Endothelial cell of umbilical vein (primary cell): ENCODE measurements at regions not wholly inside any gene's neighbourhood (a gene's known extent, or its start where the extent isn't known, plus 50 kb on each side); places are given as distances from the start of the nearest gene placed in this dataset.

Experiments
- BruUV-seq: library from RNA; stranded (reverse); fragments of 400-500 nt; replicated peaks from 2 replicates; lab custom pipeline; 2021; lab: Mats Ljungman, UMichigan
- CTCF ChIA-PET: fragments of 300-600, 350-600 bp; sonication (Branson Sonifier 250); formaldehyde crosslinking; loops from one replicate; lab custom pipeline; 2021; ENCODE audit warnings: antibody characterized with exemption, inconsistent platforms; lab: Charles Lee
- POLR2A ChIA-PET: fragments of 300-600, 350-600 bp; sonication (Branson Sonifier 250); formaldehyde crosslinking; loops from one replicate; lab custom pipeline; 2021; ENCODE audit warnings: antibody characterized with exemption, inconsistent platforms; lab: Charles Lee
- DNase-seq: peaks from one replicate; pipeline ENCODE4 v3.0.0-alpha.2; 2011; ENCODE audit warnings: low read depth, low spot score
- FAIRE-seq: peaks from 2 replicates; lab custom pipeline; 2011; peaks lifted over from hg19 to GRCh38; lab: Jason Lieb, UNC
- H2AFZ ChIP-seq: 2 replicates; pipeline ENCODE4 v1.6.0; 2012; ENCODE audit warnings: low read depth, low read length, control low read depth, inconsistent platforms
- H3K27ac ChIP-seq: 2 replicates; pipeline ENCODE4 v1.5.1; 2011; ENCODE audit warnings: low read depth, mild to moderate bottlenecking, control low read depth, low read length, moderate library complexity; ENCODE audit not compliant: insufficient read depth
- H3K27me3 ChIP-seq, 2 experiments: 2 replicates each; pipeline versions ENCODE4 v1.6.0 to v1.6.1; 2011; ENCODE audit warnings: low read length in 2 of 2, mixed read lengths in 1 of 2; ENCODE audit not compliant: control insufficient read depth in 2 of 2, insufficient read depth in 2 of 2
- H3K36me3 ChIP-seq, 2 experiments: 2 replicates in 1 of 2; 3 replicates in 1 of 2; pipeline ENCODE4 v1.5.1; 2011; ENCODE audit warnings: low read length in 2 of 2, mild to moderate bottlenecking in 1 of 2, moderate library complexity in 1 of 2; ENCODE audit not compliant: control insufficient read depth in 2 of 2, insufficient read depth in 2 of 2; ENCODE audit errors: extremely low read depth in 1 of 2
- H3K4me1 ChIP-seq: 3 replicates; pipeline ENCODE4 v1.5.1; 2011; ENCODE audit warnings: mild to moderate bottlenecking, low read length; ENCODE audit not compliant: control insufficient read depth, insufficient read depth; ENCODE audit errors: extremely low read depth
- H3K4me2 ChIP-seq: 2 replicates; pipeline ENCODE4 v1.6.1; 2011; ENCODE audit warnings: low read length, control low read depth, mixed read lengths; ENCODE audit not compliant: insufficient read depth
- H3K4me3 ChIP-seq, 3 experiments: fragments of 200-600 bp in 1 of 3; sonication (generic), shearing (Covaris generic) in 1 of 3; replicated peaks in 1 of 3; 2 replicates each; pipeline ENCODE4 v1.5.1; 2011 to 2016; ENCODE audit warnings: control low read depth in 3 of 3, low read length in 3 of 3, mild to moderate bottlenecking in 2 of 3, inconsistent platforms in 1 of 3, low read depth in 1 of 3, moderate library complexity in 1 of 3; ENCODE audit not compliant: insufficient read depth in 1 of 3
- H3K79me2 ChIP-seq: 2 replicates; pipeline ENCODE4 v1.6.0; 2012; ENCODE audit warnings: low read length, inconsistent platforms; ENCODE audit not compliant: control insufficient read depth, insufficient read depth
- H3K9ac ChIP-seq: replicated peaks from 2 replicates; pipeline ENCODE3; 2011; ENCODE audit warnings: low read length, control low read depth; ENCODE audit not compliant: insufficient read depth; ENCODE audit errors: extremely low read depth
- H3K9me1 ChIP-seq: replicated peaks from 3 replicates; pipeline ENCODE4 v1.6.0; 2011; ENCODE audit warnings: mild to moderate bottlenecking, low read length; ENCODE audit not compliant: control insufficient read depth, insufficient read depth; ENCODE audit errors: extremely low read depth
- H3K9me3 ChIP-seq: replicated peaks from 2 replicates; pipeline ENCODE4 v1.5.1; 2012; ENCODE audit warnings: low read length, inconsistent platforms; ENCODE audit not compliant: control insufficient read depth, insufficient read depth
- H4K20me1 ChIP-seq: replicated peaks from 2 replicates; pipeline ENCODE3; 2011; ENCODE audit warnings: mild to moderate bottlenecking, low read length; ENCODE audit not compliant: control insufficient read depth, insufficient read depth; ENCODE audit errors: extremely low read depth
- CTCF ChIP-seq, 2 donors: IDR thresholded peaks; 1 replicate in 1 of 2; 2 replicates in 1 of 2; pipeline ENCODE4 v1.5.1; 2011; ENCODE audit warnings: low read length in 2 of 2, mild to moderate bottlenecking in 2 of 2, moderate library complexity in 2 of 2, control low read depth in 1 of 2, inconsistent platforms in 1 of 2, low read depth in 1 of 2; ENCODE audit not compliant: insufficient read depth in 1 of 2; ENCODE audit errors: extremely low read depth in 1 of 2
- EZH2 ChIP-seq: IDR thresholded peaks from 2 replicates; pipeline ENCODE4 v1.6.1; 2012; ENCODE audit warnings: borderline replicate concordance, low read depth, mild to moderate bottlenecking, moderate library complexity, low read length, inconsistent platforms; ENCODE audit not compliant: severe bottlenecking
- FOS ChIP-seq: IDR thresholded peaks from 2 replicates; pipeline ENCODE4 v1.6.1; 2011; ENCODE audit warnings: mild to moderate bottlenecking, low read length, moderate library complexity, borderline replicate concordance; ENCODE audit not compliant: insufficient read depth
- GATA2 ChIP-seq: IDR thresholded peaks from 2 replicates; pipeline ENCODE4 v1.7.0; 2011; ENCODE audit warnings: low read depth, mild to moderate bottlenecking, moderate library complexity, mixed read lengths, low read length; ENCODE audit not compliant: insufficient read length, insufficient read depth
- JUN ChIP-seq: IDR thresholded peaks from 2 replicates; pipeline ENCODE4 v1.6.1; 2011; ENCODE audit warnings: borderline replicate concordance, low read depth; ENCODE audit not compliant: insufficient read length, insufficient read depth
- MAX ChIP-seq: IDR thresholded peaks from 2 replicates; pipeline ENCODE4 v1.6.1; 2011; ENCODE audit not compliant: insufficient read depth, insufficient read length
- MYC ChIP-seq: IDR thresholded peaks from one replicate; pipeline ENCODE4 v1.6.1; 2011; ENCODE audit warnings: mild to moderate bottlenecking, low read depth, low read length
- POLR2A ChIP-seq: IDR thresholded peaks from 2 replicates; pipeline ENCODE4 v1.6.1; 2012; ENCODE audit warnings: low read depth, mild to moderate bottlenecking, control low read depth, low read length
- POLR2AphosphoS5 ChIP-seq: IDR thresholded peaks from 2 replicates; pipeline ENCODE4 v1.6.1; 2012; ENCODE audit warnings: low read depth, mild to moderate bottlenecking, control low read depth, low read length, moderate library complexity; ENCODE audit not compliant: insufficient read depth
- dilution Hi-C: fragments of 300-500 bp; cut with MboI; formaldehyde crosslinking; loops from one replicate; pipeline ENCODE4 v1.15.0; 2019; ENCODE audit warnings: low sequenced_read_pairs; ENCODE audit not compliant: extremely low pct_ligation_motif_present
- intact Hi-C: fragments of 100-400 bp; cut with micrococcal nuclease; formaldehyde crosslinking; loops from one replicate; pipeline ENCODE4 v1.10.0; 2022

- no peak overlapping the region for H3K4me2 ChIP-seq
- no peak for FAIRE-seq
- POLR2A ChIA-PET, result no interaction called here
- no peak overlapping the region for H2AFZ ChIP-seq
- no peaks in the 10 kb centered on the region for H3K4me1 ChIP-seq
- H4K20me1 ChIP-seq, result no peaks in the 10 kb centered on the region
- no peak for TF ChIP-seq GATA2
- no peak for TF ChIP-seq JUN
- CTCF ChIA-PET, result interaction anchor here (0.8 to 2.0 kb wide), 4 partner anchors 9 to 62 kb away, joined by 3 to 11 read pairs (median 5); no protein-coding TSS in a partner anchor
- H3K79me2 ChIP-seq, result no peaks in the 10 kb centered on the region
- no peak overlapping the region for H3K27ac ChIP-seq
- H3K4me3 ChIP-seq, result no peak overlapping the region
- no peak overlapping the region for H3K9ac ChIP-seq
- intact Hi-C loops (loop anchor here (5.0 kb wide), 1 partner anchor 1567 kb away; no protein-coding TSS in a partner anchor), dilution Hi-C loops (no loop called here)
- H3K9me1 ChIP-seq, result no peaks in the 10 kb centered on the region
- BruUV-seq, result no TSS peak
- peaks cover 9 to 21% of the 10 kb centered on the region in 2 experiments for H3K27me3 ChIP-seq
- DNase-seq, result no peak
- H3K36me3 ChIP-seq, result no peaks in the 10 kb centered on the region
- H3K9me3 ChIP-seq, result no peaks in the 10 kb centered on the region
These were observed 91.2 kb upstream of the VEPH1 start for GRCh38 chr3:157594413-157594812.

GRCh38 chr3:157592769-157593168 is 89.6 kb upstream of the VEPH1 start:
- POLR2A ChIA-PET, result no interaction called here
- Histone ChIP-seq H3K79me2 (no peaks in the 10 kb centered on the region), H2AFZ (no peak overlapping the region), H3K4me1 (no peaks in the 10 kb centered on the region), H3K9me3 (no peaks in the 10 kb centered on the region), H3K4me2 (no peak overlapping the region), H3K36me3 (no peaks in the 10 kb centered on the region), H3K27me3 (peaks cover 9 to 21% of the 10 kb centered on the region in 2 experiments), H3K9ac (no peak overlapping the region), H3K9me1 (no peaks in the 10 kb centered on the region), H3K27ac (no peak overlapping the region), H3K4me3 (no peak overlapping the region), H4K20me1 (no peaks in the 10 kb centered on the region)
- DNase-seq (no peak), FAIRE-seq (no peak)
- intact Hi-C loops, result loop anchor here (5.0 kb wide), 1 partner anchor 1565 kb away; no protein-coding TSS in a partner anchor
- BruUV-seq, result no TSS peak
- dilution Hi-C loops, result no loop called here
- TF ChIP-seq EZH2 (no peak), GATA2 (no peak), CTCF (IDR thresholded peaks at IDR 0.05; ENCODE audit: extremely low read depth in 1 of 2, insufficient read depth in 1 of 2, low read depth in 1 of 2, low read length in 2 of 2) (no peak), MYC (no peak), POLR2AphosphoS5 (no peak), JUN (no peak), POLR2A (no peak), MAX (no peak), FOS (no peak)
- CTCF ChIA-PET, result interaction anchor here (1.3 to 2.0 kb wide), 2 partner anchors 14 kb away, joined by 3 to 11 read pairs; no protein-coding TSS in a partner anchor
